Cardiac fibroblast (primary cell): ENCODE measurements at regions not wholly inside any gene's neighbourhood (a gene's known extent, or its start where the extent isn't known, plus 50 kb on each side); places are given as distances from the start of the nearest gene placed in this dataset.
A peak's percentile ranks its signal among the peaks of the same experiment; 100 is the strongest.
"Not testable (repeated sequence)": the region's sequence is repeated elsewhere in the genome, so short reads cannot be mapped to it uniquely, and the experiment has no call there.

Experiments used
- DNase-seq, 2 donors: peaks; one replicate each; pipeline versions ENCODE4 v3.0.0 to v3.0.0-alpha.2; 2010; ENCODE audit warnings: low read depth in 2 of 2
- H3K4me3 ChIP-seq, 2 donors: replicated peaks in 1 of 2; 1 replicate in 1 of 2; 2 replicates in 1 of 2; pipeline ENCODE4 v1.5.1; 2011; ENCODE audit warnings: low read depth in 2 of 2, low read length in 2 of 2, mild to moderate bottlenecking in 2 of 2, moderate library complexity in 1 of 2
- CTCF ChIP-seq: IDR thresholded peaks from one replicate; pipeline ENCODE4 v1.5.1; 2011; ENCODE audit warnings: low read depth, mild to moderate bottlenecking, low read length, inconsistent platforms

GRCh38 chr4:123232439-123232838 is 164.2 kb upstream of the SPRY1 start:
- TF ChIP-seq CTCF: no peak
- no peak overlapping the region for H3K4me3 ChIP-seq
- DNase-seq: peak; percentile 43 to 70

GRCh38 chr4:123233136-123233768 is 163.3 kb upstream of the SPRY1 start:
- peak in 1 of 2 donors; percentile 54 for DNase-seq
- no peak for TF ChIP-seq CTCF
- H3K4me3 ChIP-seq: no peak overlapping the region

GRCh38 chr4:123234955-123235354 is 161.6 kb upstream of the SPRY1 start:
- no peak for TF ChIP-seq CTCF
- DNase-seq: no peak
- H3K4me3 ChIP-seq: no peak overlapping the region

GRCh38 chr4:123235431-123235830 is 161.2 kb upstream of the SPRY1 start:
- TF ChIP-seq CTCF: no peak
- DNase-seq: peak in 1 of 2 donors; percentile 45
- H3K4me3 ChIP-seq: no peak overlapping the region

- H3K4me3 ChIP-seq: no peak overlapping the region
- no peak for DNase-seq
- TF ChIP-seq CTCF: no peak
These were observed 160.0 kb upstream of the SPRY1 start for GRCh38 chr4:123236606-123237005.

GRCh38 chr4:123240286-123240685 is 156.3 kb upstream of the SPRY1 start:
- DNase-seq, H3K4me3 ChIP-seq: not testable (repeated sequence)

GRCh38 chr4:123243220-123243619 is 153.4 kb upstream of the SPRY1 start:
- H3K4me3 ChIP-seq: not testable (repeated sequence)

GRCh38 chr4:123244137-123244536 is 152.5 kb upstream of the SPRY1 start:
- peak; percentile 54 to 55 for DNase-seq
- no peak for TF ChIP-seq CTCF
- no peak overlapping the region for H3K4me3 ChIP-seq

More at GRCh38 chr4:123243220-123243619, 153.4 kb upstream of the SPRY1 start:
- not testable (repeated sequence) for DNase-seq
